GM12878 (cell line): ENCODE measurements at regions not wholly inside any gene's neighbourhood (a gene's known extent, or its start where the extent isn't known, plus 50 kb on each side); places are given as distances from the start of the nearest gene placed in this dataset.

ENCODE experiments used
- CHD1 ChIP-seq: IDR thresholded peaks from 2 replicates; pipeline ENCODE4 v1.6.1; 2012; ENCODE audit warnings: low read depth, low read length, improper control_type of control experiment
- CTCF ChIP-seq, 3 experiments: IDR thresholded peaks in 2 of 3; conservative IDR thresholded peaks in 1 of 3; 2 replicates each; pipeline ENCODE4 v1.5.1; 2011; ENCODE audit warnings: low read depth in 3 of 3, low read length in 3 of 3, mild to moderate bottlenecking in 3 of 3, control low read depth in 2 of 3, moderate library complexity in 2 of 3, inconsistent platforms in 1 of 3, mixed read lengths in 1 of 3; ENCODE audit not compliant: control insufficient read depth in 2 of 3, insufficient read depth in 1 of 3; ENCODE audit errors: extremely low read depth in 1 of 3
- HDAC2 ChIP-seq: fragments of 200-600 bp; sonication (generic); IDR thresholded peaks from 2 replicates; pipeline ENCODE4 v1.6.1; 2017
- POLR2A ChIP-seq: IDR thresholded peaks from 2 replicates; pipeline ENCODE4 v1.6.1; 2011; ENCODE audit warnings: low read depth, mild to moderate bottlenecking, low read length
- REST ChIP-seq: IDR thresholded peaks from 2 replicates; pipeline ENCODE4 v1.6.1; 2012; ENCODE audit warnings: mild to moderate bottlenecking, low read depth, low read length
- TARDBP ChIP-seq: IDR thresholded peaks from 2 replicates; pipeline ENCODE4 v1.6.1; 2016; ENCODE audit warnings: borderline replicate concordance

GRCh38 chr1:188022661-188023060 lies 1193.9 kb downstream of the PLA2G4A start:
- TF ChIP-seq CHD1 (no peak), POLR2A (no peak), REST (no peak), CTCF (IDR thresholded peaks at IDR 0.05 in 2 of 3, conservative IDR thresholded peaks at IDR 0.05 in 1 of 3; ENCODE audit: control insufficient read depth in 2 of 3, extremely low read depth in 1 of 3, insufficient read depth in 1 of 3, low read depth in 3 of 3, low read length in 3 of 3) (no peak), HDAC2 (no peak), TARDBP (no peak)
